T-helper 17 cell (primary cell): ENCODE measurements at regions not wholly inside any gene's neighbourhood (a gene's known extent, or its start where the extent isn't known, plus 50 kb on each side); places are given as distances from the start of the nearest gene placed in this dataset.

Source experiments
- ATAC-seq: fragments of 150-1000 bp; cut with Tn5 transposase; 2 replicates; pipeline ENCODE4 v1.10.0; 2021; ENCODE audit warnings: mild to moderate bottlenecking, moderate library complexity
- DNase-seq, 3 donors: peaks; one replicate each; pipeline versions ENCODE4 v3.0.0 to v3.0.0-alpha.2; 2020 to 2021
- H3K9me3 ChIP-seq: one replicate; pipeline ENCODE4 v1.7.0; 2013; ENCODE audit warnings: low read length, mild to moderate bottlenecking; ENCODE audit not compliant: control insufficient read depth, poor library complexity, severe bottlenecking
- H3K27ac Mint-ChIP-seq: one replicate; pipeline ENCODE4 v1.8.0; 2022; ENCODE audit warnings: mild to moderate bottlenecking, moderate library complexity, mixed read lengths
- H3K27me3 Mint-ChIP-seq: one replicate; pipeline ENCODE4 v1.8.0; 2022; ENCODE audit warnings: mixed read lengths
- H3K36me3 Mint-ChIP-seq: one replicate; pipeline ENCODE4 v1.8.0; 2022; ENCODE audit warnings: low read depth, mixed read lengths
- H3K4me1 Mint-ChIP-seq: one replicate; pipeline ENCODE4 v1.8.0; 2022; ENCODE audit warnings: mild to moderate bottlenecking, mixed read lengths
- H3K4me3 Mint-ChIP-seq: one replicate; pipeline ENCODE4 v1.8.0; 2022; ENCODE audit warnings: mild to moderate bottlenecking, moderate library complexity, mixed read lengths

DNA sequence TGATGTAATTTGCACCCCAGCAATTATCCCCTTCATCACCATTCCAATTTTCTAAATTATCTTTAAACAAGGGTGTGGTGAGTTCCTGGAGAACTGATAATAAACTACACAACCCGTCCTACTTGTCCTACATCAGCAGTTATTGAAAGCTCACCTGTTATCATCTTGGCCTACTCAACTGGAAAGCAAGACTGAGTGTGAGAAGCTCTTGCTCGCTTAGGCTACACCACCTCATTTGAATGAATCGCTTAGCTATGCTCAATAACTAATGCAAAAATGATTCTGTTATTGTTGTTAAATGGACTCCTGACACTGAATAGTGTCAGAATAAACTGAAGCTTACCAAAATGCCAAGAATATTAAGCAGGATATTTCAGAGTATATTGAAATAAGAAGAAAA, 115.4 kb upstream of the BTG1 start:
- Mint-ChIP-seq H3K4me3 (no peak overlapping the region), H3K4me1 (peaks cover 7% of the 10 kb centered on the region)
- no peak for DNase-seq

DNA sequence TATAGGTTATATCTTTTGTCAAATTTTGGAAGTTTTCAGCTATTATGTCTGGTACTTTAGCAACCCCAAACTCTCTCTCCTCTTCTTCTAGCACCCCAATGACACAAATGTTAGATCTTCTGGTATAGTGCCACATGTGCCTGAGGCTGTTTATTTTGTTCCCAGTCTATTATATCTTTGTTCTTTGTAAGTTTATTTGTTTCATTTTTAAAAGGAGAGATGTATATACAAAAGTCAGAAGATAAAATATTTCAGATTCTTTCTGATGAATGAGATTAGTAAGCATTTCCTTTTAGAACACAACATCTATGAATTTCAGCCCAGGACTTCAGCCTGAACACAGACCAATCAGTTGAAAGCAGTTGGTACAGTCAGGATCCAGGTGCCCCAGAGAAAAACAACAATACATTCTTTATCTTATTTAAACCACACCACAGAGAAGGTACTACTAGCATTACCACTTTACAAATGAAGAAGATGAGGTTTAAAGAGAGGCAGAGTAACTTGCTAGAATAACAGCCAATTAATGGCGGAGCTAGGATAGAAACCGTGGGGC, 114.1 kb upstream of the BTG1 start:
- no peak for DNase-seq
- H3K36me3 Mint-ChIP-seq, result no peaks in the 10 kb centered on the region
- H3K27ac Mint-ChIP-seq, result peak overlapping the region; percentile 30
- H3K4me3 Mint-ChIP-seq, result no peak overlapping the region
- no peaks in the 10 kb centered on the region for H3K27me3 Mint-ChIP-seq
- ATAC-seq, result no peak
- H3K4me1 Mint-ChIP-seq, result peaks cover 7% of the 10 kb centered on the region
- no peaks in the 10 kb centered on the region for H3K9me3 ChIP-seq

More for the DNA sequence above, 115.4 kb upstream of the BTG1 start:
- Mint-ChIP-seq H3K27ac (no peak overlapping the region), H3K36me3 (no peaks in the 10 kb centered on the region), H3K27me3 (no peaks in the 10 kb centered on the region)
- ATAC-seq, result no peak
- no peaks in the 10 kb centered on the region for H3K9me3 ChIP-seq

DNA sequence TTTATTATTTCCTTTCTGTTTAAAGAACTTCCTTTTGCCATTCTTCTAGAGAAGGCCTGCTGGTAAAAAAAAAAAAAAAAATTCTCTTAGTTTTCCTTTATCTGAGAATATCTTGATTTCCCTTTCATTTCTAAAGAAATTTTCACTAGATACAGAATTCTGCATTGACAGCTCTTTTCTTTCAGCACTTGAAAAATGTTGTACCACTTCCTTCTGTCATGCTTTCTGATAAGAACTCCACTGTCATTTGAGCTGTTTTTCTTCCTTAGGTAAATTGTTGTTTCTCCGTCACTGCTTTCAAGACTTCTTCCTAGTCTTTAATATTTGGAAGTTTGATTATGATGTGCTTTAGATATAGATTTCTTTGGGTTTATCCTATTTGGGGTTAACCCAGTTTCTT, 113.6 kb upstream of the BTG1 start:
- Mint-ChIP-seq H3K27me3 (no peaks in the 10 kb centered on the region), H3K27ac (peak overlapping the region; percentile 30), H3K4me1 (peaks cover 7% of the 10 kb centered on the region), H3K36me3 (no peaks in the 10 kb centered on the region), H3K4me3 (no peak overlapping the region)
- no peak for DNase-seq
- no peak for ATAC-seq
- H3K9me3 ChIP-seq, result no peaks in the 10 kb centered on the region

DNA sequence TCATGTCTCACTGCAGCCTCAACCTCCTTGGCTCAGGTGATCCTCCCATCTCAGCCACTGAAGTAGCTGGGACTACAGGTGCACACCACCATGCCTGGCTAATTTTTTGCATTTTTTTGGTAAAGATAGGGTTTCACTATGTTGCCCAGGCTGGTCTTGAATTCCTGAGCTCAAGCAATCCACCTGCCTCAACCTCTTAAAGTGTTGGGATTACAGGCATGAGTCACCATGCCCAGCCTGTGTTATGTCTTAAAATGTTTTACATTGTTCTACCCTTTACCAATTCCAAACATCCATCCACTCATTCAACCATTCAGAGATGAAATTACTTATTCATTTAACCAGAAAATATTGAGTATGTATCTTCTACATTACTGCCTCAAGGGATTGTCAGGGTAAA, 111.6 kb upstream of the BTG1 start:
- H3K36me3 Mint-ChIP-seq, result no peaks in the 10 kb centered on the region

DNA sequence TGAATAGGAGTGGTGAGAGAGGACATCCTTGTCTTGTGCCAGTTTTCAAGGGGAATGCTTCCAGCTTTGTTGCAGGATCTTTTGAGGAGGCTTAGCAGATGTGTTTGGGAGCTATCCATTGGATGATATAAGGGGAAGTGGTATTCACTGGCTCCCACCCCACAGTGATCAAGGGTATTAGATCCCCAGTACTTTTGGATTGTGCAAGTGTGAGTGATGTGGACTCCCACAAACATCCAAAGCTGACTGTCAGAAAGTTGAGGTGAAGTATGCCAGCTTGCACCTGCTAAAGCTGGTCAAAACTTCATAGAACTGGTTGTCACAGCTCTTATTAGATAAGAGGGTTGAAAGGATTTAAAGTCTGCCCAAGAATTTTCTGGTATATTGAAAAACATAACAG, 110.1 kb upstream of the BTG1 start:
- Mint-ChIP-seq H3K27ac (no peak overlapping the region), H3K27me3 (no peaks in the 10 kb centered on the region), H3K4me1 (peaks cover 7% of the 10 kb centered on the region), H3K4me3 (no peak overlapping the region), H3K36me3 (no peaks in the 10 kb centered on the region)
- no peak for DNase-seq
- no peaks in the 10 kb centered on the region for H3K9me3 ChIP-seq
- no peak for ATAC-seq

More for the DNA sequence above, 111.6 kb upstream of the BTG1 start:
- DNase-seq (no peak), ATAC-seq (no peak)
- Mint-ChIP-seq H3K4me3 (no peak overlapping the region), H3K4me1 (peaks cover 7% of the 10 kb centered on the region), H3K27me3 (no peaks in the 10 kb centered on the region), H3K27ac (no peak overlapping the region)
- H3K9me3 ChIP-seq, result no peaks in the 10 kb centered on the region

DNA sequence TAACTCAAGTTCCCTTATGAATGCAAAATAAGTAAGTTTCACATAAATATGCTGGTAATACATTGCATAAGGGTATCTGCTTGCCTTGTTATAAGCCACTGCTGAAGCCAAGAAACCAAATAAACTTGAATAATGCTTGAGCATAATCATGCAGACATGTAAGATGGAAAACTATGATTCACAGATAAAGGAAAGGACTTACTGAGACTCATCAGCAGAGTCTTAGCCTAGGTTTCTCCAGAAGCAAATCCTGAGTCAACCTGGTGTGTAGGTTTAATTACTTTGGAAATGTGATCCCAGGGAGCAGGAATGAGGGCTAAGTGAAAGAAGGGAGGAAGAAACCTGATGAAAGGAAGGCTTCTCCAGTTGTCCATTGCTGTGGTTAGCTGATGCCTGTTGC, 107.7 kb upstream of the BTG1 start:
- DNase-seq (no peak), ATAC-seq (no peak)
- H3K36me3 Mint-ChIP-seq, result no peaks in the 10 kb centered on the region
- no peak overlapping the region for H3K27ac Mint-ChIP-seq
- H3K9me3 ChIP-seq, result no peaks in the 10 kb centered on the region
- no peaks in the 10 kb centered on the region for H3K4me1 Mint-ChIP-seq
- H3K4me3 Mint-ChIP-seq, result no peak overlapping the region
- H3K27me3 Mint-ChIP-seq, result no peaks in the 10 kb centered on the region

DNA sequence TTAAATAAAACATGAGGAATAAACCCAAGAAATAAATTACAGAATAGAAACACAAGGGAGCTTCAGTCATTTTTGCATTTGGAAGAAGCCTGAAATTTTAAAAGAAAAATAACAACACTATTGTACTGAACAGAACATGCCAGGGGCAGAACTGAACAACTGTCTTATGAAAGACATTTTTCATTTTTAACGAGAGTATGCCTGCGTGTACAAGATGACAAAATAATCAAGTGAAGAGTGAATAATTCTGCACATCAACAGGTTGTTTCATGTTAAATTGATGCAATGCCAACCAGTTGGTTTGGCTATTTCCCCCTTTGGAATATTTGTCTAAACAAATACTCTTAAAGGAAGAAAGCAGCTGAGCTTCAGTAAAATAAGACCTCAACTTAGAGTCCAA, 103.3 kb upstream of the BTG1 start:
- H3K4me1 Mint-ChIP-seq, result peaks cover 2% of the 10 kb centered on the region
- H3K36me3 Mint-ChIP-seq, result no peaks in the 10 kb centered on the region
- H3K27me3 Mint-ChIP-seq, result no peaks in the 10 kb centered on the region
- DNase-seq (no peak), ATAC-seq (no peak)
- no peak overlapping the region for H3K4me3 Mint-ChIP-seq
- H3K27ac Mint-ChIP-seq, result peak overlapping the region; percentile 54
- no peaks in the 10 kb centered on the region for H3K9me3 ChIP-seq

DNA sequence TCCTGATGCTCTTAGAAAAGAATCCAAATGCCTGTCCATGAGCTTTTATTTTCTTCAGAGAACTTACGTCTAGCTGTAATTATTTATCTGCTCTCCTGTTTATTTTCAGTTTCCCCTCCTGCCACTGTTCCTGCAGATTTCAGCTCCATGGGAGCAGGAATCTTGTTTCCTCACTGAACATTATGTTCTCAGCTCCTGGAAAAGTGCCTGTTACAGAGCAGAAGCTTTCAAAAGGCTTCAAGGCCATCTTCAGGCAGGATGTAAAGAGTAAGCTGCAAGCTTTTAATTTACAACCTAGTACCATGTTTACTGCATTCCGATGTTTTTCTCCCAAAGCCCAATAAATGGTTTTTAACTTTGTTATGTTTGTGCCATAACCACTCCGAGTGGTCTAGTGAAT, 98.4 kb upstream of the BTG1 start:
- H3K9me3 ChIP-seq, result no peaks in the 10 kb centered on the region
- no peak for ATAC-seq
- H3K27ac Mint-ChIP-seq, result peak overlapping the region; percentile 2
- no peaks in the 10 kb centered on the region for H3K27me3 Mint-ChIP-seq
- H3K4me3 Mint-ChIP-seq, result no peak overlapping the region
- DNase-seq, result no peak
- H3K4me1 Mint-ChIP-seq, result peaks cover 2% of the 10 kb centered on the region
- H3K36me3 Mint-ChIP-seq, result no peaks in the 10 kb centered on the region

DNA sequence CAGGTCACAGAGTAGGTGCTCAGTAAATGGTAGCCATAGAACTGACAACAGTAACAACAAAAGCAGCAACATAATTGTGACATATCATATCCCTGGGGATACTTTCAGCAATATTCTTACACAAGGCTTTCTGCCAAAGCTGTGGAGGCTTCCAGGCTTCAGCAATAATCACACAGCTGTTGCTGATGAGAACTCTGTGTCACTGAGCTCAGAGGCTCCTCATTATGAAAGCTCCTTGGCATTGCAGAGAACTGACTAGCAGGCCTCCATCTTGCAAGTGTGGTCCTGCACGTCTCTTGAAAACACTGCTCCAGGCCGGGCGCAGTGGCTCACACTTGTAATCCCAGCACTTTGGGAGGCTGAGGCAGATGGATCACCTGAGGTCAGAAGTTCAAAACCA, 97.3 kb upstream of the BTG1 start:
- Mint-ChIP-seq H3K27ac (no peak overlapping the region), H3K4me3 (no peak overlapping the region)

DNA sequence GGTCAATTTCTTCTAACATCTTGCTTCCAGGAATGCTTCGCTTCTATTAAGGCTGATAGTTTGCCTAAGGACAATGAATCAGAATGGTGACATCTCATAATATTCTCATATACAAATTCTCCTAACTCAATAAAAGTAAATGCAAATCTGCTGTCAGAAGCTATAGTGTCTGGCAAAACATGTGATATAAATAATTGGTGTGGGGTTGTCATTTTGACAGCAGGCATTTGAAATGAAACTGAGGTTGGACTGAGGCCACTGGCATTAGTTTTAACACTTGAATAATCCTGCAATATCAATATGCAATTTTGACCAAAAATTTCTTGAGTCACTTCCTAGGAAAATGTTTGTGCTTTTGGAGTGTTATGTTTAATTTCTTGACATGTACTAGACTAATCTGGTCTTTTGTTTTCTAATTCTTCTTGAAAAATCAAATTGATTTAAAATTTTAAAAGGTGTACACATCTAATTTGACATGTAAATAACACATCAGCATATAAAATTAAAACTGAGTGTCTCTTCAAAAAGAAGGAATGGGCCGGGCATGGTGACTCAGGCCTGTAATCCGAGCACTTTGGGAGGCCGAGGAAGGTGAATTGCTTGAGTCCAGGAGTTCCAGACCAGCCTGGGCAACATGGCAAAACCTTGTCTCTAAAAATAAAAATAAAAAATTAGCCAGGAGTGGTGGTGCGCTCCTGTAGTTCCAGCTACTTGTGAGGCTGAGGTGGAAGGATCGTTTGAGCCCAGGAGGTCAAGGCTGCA, 92.3 kb upstream of the BTG1 start:
- no peak overlapping the region for H3K4me3 Mint-ChIP-seq
- H3K4me1 Mint-ChIP-seq, result no peaks in the 10 kb centered on the region
- peak overlapping the region; percentile 77 for H3K27ac Mint-ChIP-seq
- H3K9me3 ChIP-seq, result no peaks in the 10 kb centered on the region
- no peak for DNase-seq
- H3K36me3 Mint-ChIP-seq, result no peaks in the 10 kb centered on the region
- no peaks in the 10 kb centered on the region for H3K27me3 Mint-ChIP-seq
- ATAC-seq, result no peak

More for the DNA sequence above, 97.3 kb upstream of the BTG1 start:
- no peaks in the 10 kb centered on the region for H3K27me3 Mint-ChIP-seq
- ATAC-seq, result no peak
- no peaks in the 10 kb centered on the region for H3K36me3 Mint-ChIP-seq
- H3K4me1 Mint-ChIP-seq, result peaks cover 2% of the 10 kb centered on the region
- no peaks in the 10 kb centered on the region for H3K9me3 ChIP-seq
- no peak for DNase-seq

DNA sequence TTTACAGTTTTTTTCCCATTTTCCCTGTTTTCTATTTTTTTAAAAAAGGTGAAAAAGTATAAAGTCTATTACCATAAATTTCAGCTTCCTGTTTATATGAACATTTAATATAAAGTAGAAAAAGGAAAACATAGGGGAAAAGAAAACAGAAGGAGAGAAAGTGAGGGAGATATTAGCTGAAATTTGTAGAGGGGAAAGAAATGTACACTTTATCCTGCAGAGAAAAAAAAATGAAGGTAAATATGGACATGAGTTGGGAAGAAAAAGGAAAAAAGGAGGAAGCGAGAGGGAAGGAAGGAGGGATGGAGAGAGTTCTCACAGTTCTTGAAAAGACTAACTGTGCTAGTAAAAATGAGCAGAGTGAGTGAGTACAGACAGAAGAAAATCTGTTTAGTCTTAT, 91.6 kb upstream of the BTG1 start:
- ATAC-seq (no peak), DNase-seq (no peak)
- peak overlapping the region; percentile 77 for H3K27ac Mint-ChIP-seq
- H3K4me1 Mint-ChIP-seq, result no peaks in the 10 kb centered on the region
- no peaks in the 10 kb centered on the region for H3K9me3 ChIP-seq
- H3K36me3 Mint-ChIP-seq, result no peaks in the 10 kb centered on the region
- no peaks in the 10 kb centered on the region for H3K27me3 Mint-ChIP-seq
- H3K4me3 Mint-ChIP-seq, result no peak overlapping the region

DNA sequence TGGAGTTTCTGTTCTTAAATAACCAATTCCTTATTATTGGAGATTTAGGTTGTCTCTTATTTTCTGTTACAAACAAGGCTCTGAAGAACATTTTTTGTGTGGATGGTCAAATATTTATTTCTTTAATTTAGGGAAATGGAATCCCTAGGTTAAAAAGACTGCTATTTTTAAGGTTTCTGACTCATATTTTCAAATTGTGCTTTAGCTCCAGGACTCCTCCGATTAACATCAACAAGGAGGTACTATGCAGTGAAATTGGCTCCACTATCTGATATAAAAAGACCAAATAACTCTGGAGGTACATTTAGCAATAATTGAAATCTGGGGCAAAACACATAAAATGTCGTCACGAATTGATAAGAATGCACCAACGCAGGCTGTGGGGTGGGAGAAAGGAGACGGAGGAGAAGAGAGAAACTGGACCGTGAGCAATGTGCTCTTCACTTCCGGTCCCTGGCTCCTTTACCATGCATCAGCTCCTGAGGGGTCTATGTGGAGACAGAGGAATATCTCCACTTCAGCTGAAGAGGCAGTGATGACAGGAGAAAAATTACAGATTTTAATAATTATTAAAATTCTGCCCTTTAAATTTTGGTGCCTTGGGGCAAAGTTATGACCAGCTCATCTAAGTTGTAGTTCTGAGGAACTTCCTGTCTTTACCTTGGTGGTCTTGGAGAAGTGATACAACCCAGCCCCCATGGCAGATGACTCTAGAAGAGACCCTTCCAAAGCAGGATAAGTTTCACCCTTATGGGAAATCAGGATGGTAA, 90.2 kb upstream of the BTG1 start:
- no peak overlapping the region for H3K27ac Mint-ChIP-seq
- H3K9me3 ChIP-seq, result no peaks in the 10 kb centered on the region
- ATAC-seq, result no peak
- no peak overlapping the region for H3K4me3 Mint-ChIP-seq
- DNase-seq, result no peak
- H3K4me1 Mint-ChIP-seq, result no peaks in the 10 kb centered on the region
- H3K36me3 Mint-ChIP-seq, result no peaks in the 10 kb centered on the region
- H3K27me3 Mint-ChIP-seq, result no peaks in the 10 kb centered on the region

DNA sequence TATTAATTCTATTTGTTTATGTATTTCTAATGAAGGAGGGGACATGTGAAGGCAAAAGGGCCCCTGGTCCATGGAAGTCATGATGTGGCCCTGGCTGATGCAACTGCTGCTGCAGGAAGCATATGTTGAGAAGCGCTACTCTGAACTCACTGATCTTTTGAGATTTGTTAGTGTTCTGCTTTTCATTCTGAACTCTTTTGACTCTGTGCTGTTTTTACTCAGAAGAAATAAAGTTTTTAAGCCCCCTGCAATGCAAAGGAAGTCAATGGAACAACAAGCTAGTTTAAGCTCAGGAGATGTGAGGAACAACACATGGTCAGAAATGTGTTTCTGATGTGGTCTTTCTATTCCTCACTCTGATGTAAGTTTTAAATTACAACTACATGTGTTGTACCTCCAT, 88.9 kb upstream of the BTG1 start:
- Mint-ChIP-seq H3K4me1 (no peaks in the 10 kb centered on the region), H3K4me3 (no peak overlapping the region), H3K36me3 (no peaks in the 10 kb centered on the region), H3K27me3 (no peaks in the 10 kb centered on the region), H3K27ac (no peak overlapping the region)
- DNase-seq (no peak), ATAC-seq (no peak)
- H3K9me3 ChIP-seq, result no peaks in the 10 kb centered on the region
